ENCODE measurements at regions not wholly inside any gene's neighbourhood (a gene's known extent, or its start where the extent isn't known, plus 50 kb on each side); places are given as distances from the start of the nearest gene placed in this dataset.

DNA sequence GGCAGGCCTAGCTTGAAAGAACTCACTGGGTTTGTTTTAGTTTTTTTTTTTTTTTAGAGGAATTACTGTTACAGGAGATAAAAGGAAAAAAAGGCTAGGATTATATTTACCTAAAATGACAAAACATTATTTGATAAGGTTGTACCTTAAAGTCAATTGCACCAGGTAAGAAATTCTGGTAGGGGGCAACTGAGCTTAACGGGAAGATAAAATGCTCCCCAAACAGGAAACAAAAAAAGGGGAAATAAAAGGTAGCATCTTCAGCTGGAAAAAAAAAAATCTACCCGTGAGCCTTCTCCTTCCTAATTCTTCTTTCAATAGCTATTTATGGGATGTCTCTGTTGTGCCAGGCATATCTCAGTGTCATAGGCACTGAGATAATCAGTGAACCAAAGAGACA lies 164.5 kb downstream of the PIK3R1 start:
- DNase-seq, result no peak

DNA sequence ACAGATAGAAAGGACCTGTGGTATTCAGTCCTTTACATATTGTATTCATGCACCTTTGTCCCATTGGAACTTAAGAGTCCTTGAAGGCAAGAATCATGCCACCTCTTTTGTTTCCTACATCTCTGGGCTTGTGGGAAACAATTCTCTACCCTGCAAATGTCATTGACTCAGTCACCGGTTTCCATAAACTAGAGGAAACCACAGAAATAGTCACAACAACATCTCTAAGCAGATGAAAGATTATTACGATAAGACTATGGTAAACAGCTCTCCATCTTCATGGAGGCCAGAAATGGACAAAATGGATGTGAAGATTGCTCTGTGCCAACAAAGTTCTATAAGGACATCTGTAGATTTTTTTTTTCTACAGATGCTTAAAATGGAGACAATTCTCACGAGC lies 165.5 kb downstream of the PIK3R1 start:
- DNase-seq, result no peak

DNA sequence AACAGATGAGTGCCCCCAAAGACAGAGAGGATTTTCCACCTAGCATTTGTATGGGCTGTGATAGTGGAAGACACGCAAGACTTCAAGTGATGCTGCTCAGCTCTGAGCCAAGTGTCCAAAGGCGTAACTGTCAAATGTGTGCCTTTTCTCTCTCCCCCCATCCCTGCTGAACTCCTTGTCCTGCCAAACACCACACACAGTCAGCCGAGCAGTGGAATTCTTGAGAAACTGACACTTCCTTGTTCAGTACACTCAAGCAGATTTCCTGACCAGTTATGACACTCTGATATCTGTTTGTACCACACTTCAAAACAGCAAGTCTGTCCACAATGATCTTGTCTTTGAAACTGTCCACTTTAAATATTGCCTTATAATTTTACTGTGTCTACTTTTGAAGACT lies 166.4 kb downstream of the PIK3R1 start:
- no peak for DNase-seq

DNA sequence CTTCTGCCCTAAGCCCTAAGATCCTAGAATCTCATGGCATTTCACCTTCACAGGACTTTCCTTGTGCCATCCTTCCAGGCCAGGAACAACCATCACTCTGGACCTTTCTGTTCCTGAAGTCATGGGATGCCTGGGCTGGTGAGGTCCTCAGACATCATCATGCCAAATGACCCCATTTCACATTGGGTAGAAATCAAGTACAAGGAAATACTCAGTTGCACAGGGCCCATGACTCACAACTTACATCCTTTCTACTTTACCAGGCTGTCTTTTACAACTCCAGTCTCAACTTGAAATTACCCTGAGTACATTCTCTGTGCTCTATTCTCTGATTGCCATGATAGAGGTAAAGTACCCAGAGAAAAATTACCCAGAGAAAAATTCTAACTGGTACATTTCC lies 167.1 kb downstream of the PIK3R1 start:
- DNase-seq, result no peak

DNA sequence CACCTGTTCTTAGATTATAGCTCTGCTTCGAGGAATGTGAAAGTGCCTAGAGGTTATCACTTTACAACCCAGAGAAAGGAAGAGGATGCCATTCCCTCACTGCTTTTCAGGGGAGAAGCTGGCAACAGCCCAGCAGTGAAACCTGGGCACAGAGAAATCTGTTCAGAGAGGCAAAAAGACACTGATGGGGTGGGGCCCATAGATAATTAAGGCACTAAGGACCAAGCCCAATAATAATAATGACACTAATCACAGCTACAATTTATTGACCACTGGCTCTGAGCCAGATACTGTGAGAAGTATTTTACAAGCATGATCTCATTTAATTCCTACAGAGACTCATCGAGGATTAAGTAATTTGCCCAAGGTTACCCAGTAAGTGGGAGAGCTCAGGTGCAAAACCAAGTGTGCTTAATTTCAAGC lies 168.3 kb downstream of the PIK3R1 start:
- DNase-seq, result no peak

DNA sequence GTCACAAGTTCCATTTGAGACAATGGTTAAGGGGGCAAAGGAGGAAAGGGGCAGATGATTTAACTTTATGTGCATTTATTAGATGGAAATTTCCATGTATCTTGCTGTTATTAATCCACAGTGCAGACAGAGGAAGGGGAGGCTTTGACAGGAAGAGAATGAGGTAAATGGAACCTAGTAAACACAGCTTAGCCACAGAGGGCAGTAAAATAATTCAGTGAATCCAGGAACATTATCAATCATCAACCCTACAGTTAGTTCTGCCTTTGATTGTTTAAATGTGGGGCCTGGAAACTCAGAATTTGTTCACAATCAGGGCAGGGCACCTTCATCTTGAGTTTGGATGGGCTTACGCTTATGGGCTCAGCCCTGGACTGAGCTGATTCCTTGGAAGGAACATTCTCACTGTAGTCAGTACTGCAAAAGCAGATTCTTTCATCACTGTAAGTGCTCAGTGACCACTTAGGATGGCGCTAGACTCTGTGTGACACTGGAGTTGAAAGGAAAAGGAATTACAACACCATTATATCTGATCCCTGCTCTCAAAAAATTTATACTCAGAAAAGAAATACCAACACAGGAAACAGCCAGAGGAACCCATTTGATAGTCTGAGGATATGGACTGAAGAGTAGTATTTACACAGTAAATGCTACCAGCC lies 169.5 kb downstream of the PIK3R1 start:
- DNase-seq, result no peak

DNA sequence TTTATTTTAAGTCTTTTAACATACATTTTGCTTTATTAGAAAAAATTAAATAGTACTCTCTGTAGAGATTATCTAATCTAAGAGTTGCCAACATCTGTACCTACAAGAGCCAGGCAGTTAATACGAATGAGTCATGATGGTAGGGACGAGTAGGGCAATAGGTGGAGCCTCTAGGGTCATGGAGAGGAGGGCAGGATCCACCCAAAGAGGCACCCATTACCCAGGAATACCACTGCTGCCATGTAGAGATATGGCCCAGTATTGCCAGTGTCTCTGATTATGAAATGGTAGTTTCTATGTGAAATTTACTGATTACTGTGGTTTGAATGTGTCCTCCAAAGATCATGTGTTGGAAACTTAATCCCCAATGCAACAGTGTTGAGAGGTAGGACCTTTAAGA lies 170.4 kb downstream of the PIK3R1 start:
- no peak for DNase-seq

DNA sequence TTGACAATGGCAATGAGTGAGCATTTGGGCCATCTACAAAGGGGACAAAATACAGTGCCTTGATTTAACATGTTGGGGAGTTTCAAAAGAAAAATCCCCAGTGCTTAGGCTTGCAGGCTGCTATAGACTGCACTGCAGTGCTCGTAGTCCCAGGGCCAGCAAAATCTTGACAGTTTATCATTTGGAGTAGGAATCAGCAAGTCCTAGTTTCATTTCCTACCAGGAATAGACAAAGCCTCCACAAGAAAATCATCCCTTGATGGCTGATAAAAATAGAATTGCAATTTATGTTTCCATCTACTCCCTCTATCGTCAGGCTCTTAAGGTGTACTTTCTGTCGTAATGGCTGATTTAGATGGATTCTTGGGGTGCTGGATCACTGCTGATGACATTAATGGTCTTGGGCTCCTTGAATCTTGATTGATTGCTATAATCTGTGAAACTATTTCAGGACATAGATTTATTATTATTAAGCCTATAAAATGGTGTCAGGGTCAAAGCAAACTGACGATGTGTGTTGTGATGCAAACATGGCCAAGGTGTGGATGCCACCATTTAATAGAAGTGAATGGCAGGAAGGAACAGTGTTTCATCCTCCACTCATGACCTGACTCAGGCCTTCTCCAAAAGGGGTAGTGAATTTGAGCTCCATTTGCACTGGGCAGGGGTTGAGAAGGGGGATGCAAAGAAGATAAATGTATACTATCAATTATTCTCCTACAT lies 171.7 kb downstream of the PIK3R1 start:
- DNase-seq, result no peak

DNA sequence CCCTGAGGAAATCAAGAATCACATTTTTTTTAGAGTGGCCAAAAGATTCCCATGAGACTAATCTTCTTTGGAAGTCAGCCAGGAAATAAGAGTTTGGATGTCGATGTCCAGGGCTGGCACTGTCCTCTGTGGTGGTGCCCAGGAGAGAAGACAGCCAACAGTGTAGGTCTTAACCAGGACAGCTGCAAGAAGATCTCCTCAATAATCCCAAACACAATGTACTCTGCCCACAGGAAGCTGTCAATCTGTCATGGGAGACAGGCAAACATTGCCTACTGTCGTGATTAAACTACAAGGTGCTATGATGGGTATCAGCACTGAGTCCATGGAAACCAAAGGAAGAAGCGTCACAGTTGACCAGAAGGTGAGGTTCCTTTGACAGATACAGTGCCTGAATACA lies 174.1 kb downstream of the PIK3R1 start:
- DNase-seq, result no peak

DNA sequence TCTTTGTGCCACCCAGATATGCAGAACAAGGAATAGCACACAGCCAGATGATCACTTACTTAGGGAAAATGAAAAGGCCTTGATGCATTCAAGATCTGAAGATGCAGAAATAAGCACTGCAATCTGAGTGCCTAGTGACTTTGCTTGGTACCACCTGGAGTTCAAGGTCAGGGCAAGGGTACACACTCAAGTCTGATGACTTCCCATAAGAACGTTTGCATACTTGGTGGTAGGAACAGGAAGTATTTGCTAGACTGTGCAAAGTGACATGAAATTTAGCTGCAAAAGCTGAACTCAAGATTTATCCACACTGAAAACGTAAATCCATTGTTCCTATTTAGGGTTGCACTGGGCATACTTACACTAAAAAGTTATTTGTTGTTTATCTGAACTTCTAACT lies 177.1 kb downstream of the PIK3R1 start:
- DNase-seq, result no peak

- DNase-seq, result no peak
Observed at GRCh38 chr5:68395302-68395701, 179.7 kb downstream of the PIK3R1 start.

GRCh38 chr5:68395926-68396511 lies 180.5 kb downstream of the PIK3R1 start:
- no peak for DNase-seq

DNA sequence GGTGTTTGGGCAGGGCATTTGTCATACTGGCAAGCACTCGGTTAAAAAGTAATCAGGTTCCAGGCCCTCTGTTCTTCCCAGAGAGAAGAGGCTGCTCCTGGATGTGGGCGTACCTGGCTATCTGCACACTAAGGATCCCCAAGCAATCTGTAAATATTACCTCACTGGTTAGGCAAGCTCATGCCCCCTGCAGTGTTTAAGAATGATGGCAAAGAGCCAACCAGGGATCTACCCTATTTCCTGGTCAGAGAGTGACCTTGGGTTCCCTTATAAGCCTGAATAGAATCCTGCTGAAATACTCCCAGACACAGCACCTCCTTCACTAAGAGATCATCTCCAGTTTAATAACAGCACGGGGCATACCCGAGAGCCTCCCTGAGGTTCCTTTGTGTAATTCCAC lies 181.2 kb downstream of the PIK3R1 start:
- DNase-seq, result no peak

DNA sequence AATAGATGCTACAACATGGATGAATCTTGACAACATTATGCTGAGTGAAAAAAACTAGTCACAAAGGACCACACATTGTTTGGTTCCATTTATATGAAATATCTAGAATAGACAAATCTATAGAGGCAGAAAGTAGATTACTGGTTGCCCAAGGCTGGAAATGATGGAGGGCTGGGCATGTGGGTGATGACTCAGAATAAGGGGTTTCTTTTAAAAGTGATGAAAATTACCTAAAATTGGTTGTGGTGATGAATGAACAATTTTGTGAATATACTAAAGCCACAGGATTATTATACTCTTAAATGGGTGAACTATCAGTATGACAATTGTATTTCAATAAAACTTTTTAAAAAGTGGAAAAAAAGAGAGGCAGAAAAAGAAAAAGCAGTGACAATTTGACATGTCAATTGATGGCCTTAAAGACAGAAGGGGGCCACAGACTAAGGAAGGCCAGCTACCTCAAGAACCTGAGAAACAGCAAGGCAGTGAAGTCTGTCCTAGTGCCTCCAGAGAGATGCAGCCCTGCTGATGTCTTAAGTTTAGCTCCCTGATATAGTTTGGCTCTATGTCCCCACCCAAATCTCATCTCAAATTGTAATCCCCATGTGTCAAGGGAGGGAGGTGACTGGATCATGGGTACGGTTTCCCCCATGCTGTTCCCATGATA lies 182.7 kb downstream of the PIK3R1 start:
- no peak for DNase-seq

GRCh38 chr5:68403301-68403700 lies 187.7 kb downstream of the PIK3R1 start:
- no peak for DNase-seq

DNA sequence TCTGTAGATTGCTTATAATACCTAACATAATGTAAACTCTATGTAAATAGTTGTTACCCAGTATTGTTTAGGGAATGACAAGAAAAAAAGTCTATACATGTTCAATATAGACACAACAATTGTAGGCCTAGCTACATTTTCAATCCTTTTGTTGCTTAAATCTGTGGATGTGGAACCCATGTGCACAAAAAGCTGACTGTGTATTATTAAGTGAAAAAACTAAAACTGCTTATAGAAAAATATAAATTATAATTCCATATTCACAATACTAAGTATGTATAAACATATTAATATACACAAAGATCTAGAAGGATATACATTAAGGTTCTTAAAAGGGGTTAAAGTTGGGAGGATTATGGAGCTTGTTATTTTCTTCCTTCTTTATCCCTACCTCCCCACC lies 188.7 kb downstream of the PIK3R1 start:
- DNase-seq, result no peak

- no peak for DNase-seq
Observed at GRCh38 chr5:68405026-68405684, 189.6 kb downstream of the PIK3R1 start.

DNA sequence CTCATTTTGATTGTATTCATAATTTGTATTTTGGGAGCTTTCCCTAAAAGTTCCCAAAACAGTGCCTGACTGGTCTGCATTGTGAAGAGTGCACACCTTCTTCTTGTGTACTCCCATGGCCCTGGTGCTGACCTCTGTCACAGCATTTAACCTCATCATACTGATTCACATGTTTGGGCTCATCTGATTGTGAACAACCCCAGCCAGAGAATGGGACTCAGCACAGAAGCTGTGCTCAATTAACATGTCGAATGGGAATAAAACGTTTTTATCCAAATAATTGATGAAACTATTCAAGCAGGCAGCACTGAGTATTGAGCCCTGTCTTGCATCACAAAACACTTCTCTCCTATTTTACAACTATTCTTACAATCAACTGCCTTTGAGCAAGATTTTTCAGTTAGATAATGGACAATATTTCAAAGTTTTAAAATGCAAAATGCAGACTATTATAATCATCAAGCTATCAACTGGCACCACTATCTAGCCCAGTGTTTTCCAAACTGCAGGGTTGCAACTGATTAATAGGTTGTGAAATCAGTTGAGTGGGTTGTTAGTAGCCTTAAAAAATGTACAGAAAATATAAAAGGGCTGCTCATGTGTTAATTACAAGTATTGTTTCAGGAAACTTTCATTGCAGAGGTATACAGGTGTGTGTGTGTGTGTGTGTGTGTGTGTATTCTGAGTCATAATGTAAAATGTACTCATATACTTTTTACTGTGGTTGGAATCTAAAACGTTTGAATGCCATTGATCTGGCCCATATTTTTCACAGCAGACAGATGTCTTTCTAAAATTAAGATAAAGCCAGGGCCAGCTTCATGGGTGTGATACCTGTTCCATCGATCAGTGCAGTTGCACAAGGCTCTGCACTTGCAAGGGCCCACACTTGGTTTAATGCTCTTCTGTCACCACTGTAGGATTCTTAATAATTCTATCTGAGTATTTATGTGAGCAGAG lies 190.5 kb downstream of the PIK3R1 start:
- DNase-seq, result no peak

DNA sequence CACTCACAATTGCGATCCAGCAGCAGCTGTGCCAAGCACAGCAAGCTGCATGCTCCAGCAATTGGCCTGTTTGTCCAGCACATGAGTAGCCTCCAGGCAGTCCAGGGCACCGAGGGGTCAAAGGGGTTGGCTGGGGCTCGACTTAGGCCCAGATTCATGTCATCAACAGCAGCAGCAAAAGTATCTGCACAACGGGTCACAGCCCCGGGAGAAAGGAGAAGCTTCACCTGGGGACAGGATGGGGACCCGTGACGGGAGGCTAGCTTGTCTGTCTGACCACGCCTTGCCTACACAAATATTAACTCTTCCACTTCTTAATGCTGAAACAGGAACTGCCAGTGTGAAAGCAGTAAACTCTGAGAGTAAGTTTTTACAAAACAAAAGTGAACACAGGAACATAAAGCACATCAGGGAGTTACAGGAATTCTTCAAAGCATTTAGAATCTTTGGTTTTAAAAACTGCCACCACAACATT lies 191.2 kb downstream of the PIK3R1 start:
- DNase-seq, result no peak

- no peak for DNase-seq
Observed at GRCh38 chr5:68407311-68408239, 192.0 kb downstream of the PIK3R1 start.

GRCh38 chr5:68408345-68408871 lies 192.9 kb downstream of the PIK3R1 start:
- no peak for DNase-seq

All from NCI-H2081 treated with DMSO at 0.1 percent for 48 hours (cell line).